ENCODE measurements at regions not wholly inside any gene's neighbourhood (a gene's known extent, or its start where the extent isn't known, plus 50 kb on each side); places are given as distances from the start of the nearest gene placed in this dataset.

DNA sequence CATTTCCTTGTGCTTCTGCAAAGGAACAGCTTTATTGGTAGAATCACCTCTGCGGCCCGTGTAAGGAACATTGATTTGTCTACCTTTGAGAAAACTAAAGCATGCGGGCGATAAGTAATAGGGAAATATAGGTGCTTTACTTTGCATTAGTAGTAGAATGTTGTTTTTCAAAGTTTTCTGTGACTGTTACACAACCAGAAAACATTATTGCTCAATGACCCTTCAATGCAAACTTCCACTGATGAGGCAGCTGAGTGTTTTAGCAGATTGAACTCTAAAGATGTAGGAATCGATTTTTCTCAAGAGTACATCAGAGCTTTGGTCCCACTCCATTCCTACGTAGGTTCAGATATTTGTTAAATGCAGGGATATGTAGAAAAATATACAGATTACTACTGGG is 427.8 kb downstream of the DNAJB9 start:
- DNase-seq = no peak

GRCh38 chr7:109003742-109004141 is 434.1 kb downstream of the DNAJB9 start:
- no peak for DNase-seq

- no peak for DNase-seq
Measured at GRCh38 chr7:109009636-109010035, 440.0 kb downstream of the DNAJB9 start.

- no peak for DNase-seq
Measured at GRCh38 chr7:109020251-109020650, 450.6 kb downstream of the DNAJB9 start.

- DNase-seq = no peak
Measured at GRCh38 chr7:109021390-109021789, 451.7 kb downstream of the DNAJB9 start.

DNA sequence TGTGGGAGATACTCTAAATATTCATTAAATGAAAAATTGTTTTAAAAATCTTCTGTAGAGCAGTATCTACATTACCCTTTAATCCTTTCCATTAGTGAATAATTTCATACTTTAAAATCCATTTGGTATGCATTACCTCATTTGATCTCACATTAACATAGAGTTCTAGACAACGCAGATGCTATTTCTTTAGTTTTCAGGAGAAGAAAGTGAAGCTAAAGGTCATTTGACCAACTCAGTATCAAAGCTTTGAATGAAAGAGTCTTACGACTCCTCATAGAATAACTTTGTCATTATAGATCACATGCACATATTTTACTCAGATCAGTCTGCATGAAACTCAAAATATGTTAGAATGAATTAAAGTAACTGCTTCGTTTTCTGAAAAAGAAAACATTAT is 460.2 kb downstream of the DNAJB9 start:
- no peak for DNase-seq

- DNase-seq = no peak
Measured at GRCh38 chr7:109044691-109045090, 475.0 kb downstream of the DNAJB9 start.

- DNase-seq = no peak
Measured at GRCh38 chr7:109049366-109049765, 479.7 kb downstream of the DNAJB9 start.

- no peak for DNase-seq
Measured at GRCh38 chr7:109059089-109059488, 489.4 kb downstream of the DNAJB9 start.

GRCh38 chr7:109062798-109063197 is 493.1 kb downstream of the DNAJB9 start:
- DNase-seq = no peak

- DNase-seq = no peak
Measured at GRCh38 chr7:109073543-109073942, 503.9 kb downstream of the DNAJB9 start.

DNA sequence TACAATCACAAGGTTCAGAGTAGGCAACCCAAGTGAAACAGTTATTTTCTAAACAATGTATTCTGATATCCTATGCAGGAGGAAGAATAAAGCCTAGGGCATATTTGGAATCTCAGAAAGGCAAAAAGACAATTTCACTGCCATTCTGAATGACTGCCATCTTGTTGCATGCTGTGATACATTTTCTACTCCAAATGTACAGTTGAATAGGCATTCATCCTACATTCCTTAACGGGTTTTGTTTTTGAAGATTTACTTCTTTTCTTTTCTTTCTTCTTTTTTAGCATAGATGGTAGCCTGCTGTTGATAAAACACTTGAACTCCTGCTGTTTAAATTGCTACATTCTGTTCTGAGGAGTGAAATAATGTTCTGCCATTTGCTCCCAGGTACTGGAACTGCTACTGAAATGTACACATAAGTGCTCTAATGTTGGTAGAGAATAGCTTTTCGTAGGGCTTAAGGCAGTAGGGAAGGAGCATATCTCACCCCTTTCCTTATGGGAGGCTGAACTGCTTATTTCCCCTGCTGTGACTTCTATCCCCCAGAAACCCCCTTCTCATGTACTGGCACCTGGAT is 506.8 kb downstream of the DNAJB9 start:
- no peak for DNase-seq

DNA sequence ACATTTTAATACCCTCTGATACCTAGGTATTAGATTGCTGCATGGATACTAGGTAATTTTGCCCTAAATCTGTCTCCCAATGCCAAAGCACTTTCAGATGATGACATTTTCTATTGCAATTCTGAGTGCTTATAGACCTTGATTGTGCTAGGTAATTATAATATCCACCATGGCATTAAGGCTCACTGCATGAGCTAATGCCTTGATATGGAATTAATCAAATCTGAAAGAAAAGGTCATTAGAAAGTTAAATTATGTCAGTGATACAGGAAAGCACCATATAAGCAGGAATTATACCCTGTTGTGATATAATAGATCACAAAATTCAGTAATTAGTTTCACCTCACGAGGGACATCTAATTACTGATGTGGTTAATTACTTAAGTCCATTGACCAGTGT is 521.4 kb downstream of the DNAJB9 start:
- DNase-seq = no peak

DNA sequence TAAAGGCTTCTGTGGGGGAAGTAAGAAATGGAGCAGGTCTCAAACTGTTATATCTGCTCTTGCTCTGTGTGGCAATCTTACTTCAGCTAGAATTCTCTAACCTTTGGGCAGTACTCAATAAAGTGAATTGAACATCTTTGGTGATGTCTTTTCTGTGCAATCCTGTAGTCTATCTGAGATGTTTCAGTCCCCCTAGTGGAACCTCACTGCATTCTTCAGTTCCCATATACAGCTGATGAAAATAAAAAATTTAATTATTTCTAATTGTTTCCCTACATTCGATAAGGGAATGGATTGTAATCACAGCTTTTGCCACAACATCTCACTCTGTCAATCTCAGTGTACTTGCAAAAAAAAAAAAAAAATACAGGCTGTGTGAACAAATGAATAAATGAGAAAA is 522.6 kb downstream of the DNAJB9 start:
- DNase-seq = no peak

- DNase-seq = no peak
Measured at GRCh38 chr7:109101332-109101731, 531.7 kb downstream of the DNAJB9 start.

DNA sequence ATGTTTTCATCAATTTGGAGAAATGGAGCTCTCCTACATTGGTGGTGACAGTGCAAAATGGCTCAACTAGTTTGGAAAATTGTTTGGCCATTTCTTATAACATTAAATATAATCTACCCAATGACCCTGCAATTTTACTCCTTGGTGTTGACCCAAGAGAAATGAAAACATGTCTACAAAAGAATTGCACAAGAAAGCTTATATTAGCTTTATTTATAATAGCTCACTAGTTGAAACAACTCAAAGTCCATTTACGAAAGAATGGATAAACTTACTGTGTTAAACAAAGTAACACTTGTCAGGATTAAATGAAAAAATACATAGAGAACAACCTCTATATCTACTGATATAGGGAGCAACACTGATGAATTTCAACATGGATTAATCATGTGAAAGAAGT is 539.9 kb downstream of the DNAJB9 start:
- no peak for DNase-seq

GRCh38 chr7:109111086-109111485 is 541.4 kb downstream of the DNAJB9 start:
- DNase-seq = no peak

DNA sequence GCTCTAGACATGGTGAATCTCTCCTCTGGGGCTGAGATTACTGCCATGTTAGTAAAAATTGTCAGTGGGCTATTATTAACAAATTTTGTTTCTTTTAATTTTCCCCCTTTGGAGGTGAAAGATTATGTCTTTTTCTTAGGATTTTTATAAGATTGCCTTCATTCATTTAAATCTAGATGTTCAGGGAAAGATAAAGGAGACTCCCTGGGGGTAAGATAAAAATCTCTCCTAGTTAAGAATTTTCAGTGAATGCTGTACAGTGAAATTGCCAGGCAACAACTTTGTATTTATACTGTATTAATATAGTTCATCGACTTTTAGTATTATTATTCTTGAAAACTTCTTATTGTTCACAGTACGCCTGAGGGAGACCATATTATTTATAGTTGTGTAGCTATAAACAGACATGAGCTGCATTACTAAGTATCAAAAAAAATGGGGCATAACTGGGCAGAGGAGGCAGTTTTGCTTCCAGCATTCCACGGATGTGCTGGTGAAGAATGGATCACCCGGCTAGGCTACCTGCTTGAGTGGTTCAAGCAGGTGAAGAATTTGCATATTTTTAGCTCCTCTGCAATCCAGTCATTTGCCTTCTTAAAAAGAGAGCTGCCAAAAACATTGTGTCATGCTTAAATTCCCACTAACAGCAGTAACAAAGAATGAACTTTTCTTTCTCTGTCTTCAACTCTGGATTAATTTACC is 552.1 kb downstream of the DNAJB9 start:
- DNase-seq = no peak

DNA sequence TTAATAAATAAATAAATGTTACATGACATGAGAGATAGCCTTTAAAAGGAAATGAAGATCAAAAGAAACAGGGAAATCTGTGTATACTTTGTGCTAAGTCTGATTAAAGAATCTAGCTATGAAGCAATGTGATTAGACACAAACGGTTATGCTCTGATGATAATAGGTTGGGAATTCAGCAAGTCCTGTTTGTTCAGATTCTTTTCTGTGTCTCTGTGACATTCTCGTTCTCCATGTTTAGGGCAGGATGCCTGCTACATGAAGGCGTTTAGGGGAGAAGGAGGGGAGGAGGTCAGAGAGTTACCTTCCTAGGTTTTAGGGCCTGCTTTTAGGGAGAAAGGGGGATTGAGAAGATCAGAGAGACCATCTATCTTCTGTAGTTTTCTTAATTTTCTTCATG is 555.3 kb downstream of the DNAJB9 start:
- no peak for DNase-seq

- DNase-seq = no peak
Measured at GRCh38 chr7:109126404-109127050, 556.9 kb downstream of the DNAJB9 start.

DNA sequence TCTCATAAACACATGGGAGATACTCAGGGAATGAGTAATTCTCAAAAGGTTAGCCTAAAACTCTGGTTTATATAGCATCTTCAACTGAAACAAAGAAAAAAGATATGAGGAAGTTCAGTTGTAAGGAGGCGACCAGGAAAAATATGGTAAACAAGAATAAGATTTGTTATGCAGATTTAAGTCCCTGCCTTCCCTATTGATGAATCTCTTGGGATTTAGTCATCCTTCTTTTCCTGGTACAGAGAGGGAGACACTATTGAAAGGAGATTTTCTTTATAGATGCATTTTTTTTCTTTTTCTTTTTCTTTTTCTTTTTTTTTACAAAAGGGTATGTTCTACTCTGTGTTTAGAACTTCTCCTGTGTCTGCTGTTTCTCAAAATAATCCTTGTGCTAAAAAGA is 557.5 kb downstream of the DNAJB9 start:
- DNase-seq = no peak

GRCh38 chr7:109131141-109131540 is 561.5 kb downstream of the DNAJB9 start:
- no peak for DNase-seq

GRCh38 chr7:109136893-109137292 is 567.2 kb downstream of the DNAJB9 start:
- no peak for DNase-seq

DNA sequence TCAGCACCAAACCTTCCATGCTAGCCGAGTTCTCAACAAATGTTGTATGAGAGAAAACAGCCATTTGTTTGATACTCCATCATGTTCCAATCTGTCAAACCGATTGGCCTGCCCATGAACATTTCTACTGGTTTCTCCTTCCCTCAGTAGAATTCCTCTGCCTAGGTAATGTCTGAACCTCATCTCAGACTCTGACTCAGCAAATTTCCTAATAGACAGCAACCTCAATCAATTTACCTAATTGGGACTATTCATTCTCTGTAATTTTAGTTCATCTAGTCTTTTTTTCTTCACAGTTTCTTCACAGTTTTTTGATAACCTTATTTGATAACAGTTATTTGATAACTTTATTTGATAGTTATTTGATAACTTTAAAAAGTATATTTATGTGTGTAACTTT is 585.1 kb downstream of the DNAJB9 start:
- DNase-seq = no peak
